Muscle of back (tissue), 3 donors: ENCODE measurements at regions not wholly inside any gene's neighbourhood (a gene's known extent, or its start where the extent isn't known, plus 50 kb on each side); places are given as distances from the start of the nearest gene placed in this dataset.

ENCODE experiments used
- DNase-seq, 3 donors: peaks; one replicate each; pipeline versions ENCODE4 v3.0.0 to v3.0.0-alpha.2; 2013

DNA sequence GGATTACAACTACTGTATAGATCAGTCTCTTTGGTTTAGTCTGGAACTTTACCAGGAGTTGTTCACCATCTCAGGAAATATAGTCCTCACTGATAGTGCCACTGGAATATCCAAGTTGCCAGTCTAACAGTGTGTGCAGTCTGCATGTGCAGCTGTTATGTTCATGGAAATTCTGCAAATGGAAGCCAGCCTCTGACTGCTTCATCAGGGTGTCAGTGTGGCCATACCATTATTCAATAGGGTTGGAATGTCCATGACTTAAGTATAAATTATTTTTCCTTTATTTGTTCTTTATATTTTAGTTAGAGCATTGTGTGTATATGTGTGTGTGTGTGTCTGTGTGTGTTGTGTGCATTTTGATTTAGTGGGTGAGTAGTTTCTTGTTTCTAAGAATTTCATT is 51.8 kb downstream of the C11orf96 start:
- peak in 1 of 3 donors; percentile 70 for DNase-seq

DNA sequence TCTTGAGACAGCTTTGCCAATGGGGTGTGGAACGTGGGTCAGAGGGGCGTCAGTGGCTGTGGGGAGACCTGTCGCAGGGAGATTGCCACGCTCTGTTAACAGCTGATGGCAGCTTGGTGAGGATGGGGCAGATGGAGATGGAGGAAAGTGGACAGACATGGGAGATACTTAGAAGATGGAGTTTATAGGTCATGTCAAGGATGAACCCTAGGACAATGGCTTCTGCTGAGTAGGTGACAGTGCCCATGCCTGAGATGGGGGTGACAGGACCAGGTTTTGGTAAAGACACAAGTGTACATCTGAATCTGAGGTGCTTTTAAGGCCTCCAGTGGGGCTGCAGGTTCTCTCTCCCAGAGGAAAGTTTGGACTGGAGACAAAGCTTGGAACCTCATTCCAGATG is 51.5 kb upstream of the ACCSL start:
- DNase-seq: no peak

DNA sequence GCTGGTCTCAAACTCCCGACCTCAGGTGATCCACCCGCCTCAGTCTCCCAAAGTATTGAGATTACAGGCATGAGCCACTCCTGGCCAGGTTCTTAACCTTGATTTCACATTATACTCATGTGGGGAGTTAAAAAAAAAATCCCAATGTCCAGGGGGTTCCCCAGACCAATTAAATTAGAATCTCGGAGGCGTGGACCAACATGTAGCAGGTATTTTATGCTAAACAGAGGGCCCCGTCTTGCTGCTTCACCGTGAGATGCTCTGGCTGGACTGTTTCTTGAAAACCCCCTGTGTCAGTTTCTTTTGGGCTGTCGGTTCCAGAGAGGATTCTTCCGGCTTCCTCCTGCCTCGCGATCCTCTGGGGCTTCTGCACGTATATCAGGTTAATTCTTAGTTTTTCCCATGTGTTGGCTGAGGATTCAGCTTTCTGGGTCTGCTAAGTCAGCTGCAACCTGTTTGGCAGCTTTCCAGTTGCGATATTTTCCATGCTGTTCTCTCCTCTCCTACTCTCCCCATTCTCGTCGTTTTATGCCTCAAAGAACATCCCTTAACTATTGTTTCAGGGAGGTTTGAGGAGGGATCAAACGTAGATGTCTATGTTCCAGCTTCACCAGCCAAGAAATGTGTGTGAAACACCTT is 50.6 kb upstream of the ACCSL start:
- peak in 2 of 3 donors; percentile 63 to 83 for DNase-seq
